HEK293 (cell line): ENCODE measurements at regions not wholly inside any gene's neighbourhood (a gene's known extent, or its start where the extent isn't known, plus 50 kb on each side); places are given as distances from the start of the nearest gene placed in this dataset.

Source experiments
- CTCF ChIA-PET: fragments of 350-600 bp; formaldehyde crosslinking; extraction: SDS; loops from one replicate; lab custom pipeline; 2021; ENCODE audit warnings: antibody characterized with exemption; lab: Yijun Ruan, JAX
- POLR2A ChIA-PET: fragments of 300-600 bp; formaldehyde crosslinking; extraction: SDS; loops from one replicate; lab custom pipeline; 2020; ENCODE audit warnings: antibody characterized with exemption, inconsistent platforms; lab: Yijun Ruan, JAX
- H3K27ac ChIP-seq: fragments of 200-500 bp; sonication (Bioruptor generic); 2 replicates; pipeline ENCODE4 v1.5.1; 2014; ENCODE audit warnings: low read depth, low read length, control low read depth, inconsistent platforms; ENCODE audit errors: extremely low read depth
- H3K36me3 ChIP-seq, 2 experiments: fragments of 200-500 bp in 1 of 2; sonication (Bioruptor generic) in 1 of 2; 1 replicate in 1 of 2; 2 replicates in 1 of 2; pipeline ENCODE4 v1.5.1; 2014 to 2017; ENCODE audit warnings: inconsistent platforms in 2 of 2, low read length in 2 of 2; ENCODE audit not compliant: control insufficient read depth in 2 of 2, insufficient read depth in 1 of 2
- H3K4me1 ChIP-seq: fragments of 200-500 bp; sonication (Bioruptor generic); 2 replicates; pipeline ENCODE4 v1.5.1; 2014; ENCODE audit warnings: mild to moderate bottlenecking, low read length, inconsistent platforms; ENCODE audit not compliant: control insufficient read depth, insufficient read depth
- H3K4me3 ChIP-seq: 2 replicates; pipeline ENCODE4 v1.5.1; 2011; ENCODE audit warnings: low read depth, mild to moderate bottlenecking, control low read depth, low read length, moderate library complexity
- H3K9me3 ChIP-seq: fragments of 200-500 bp; sonication (Bioruptor generic); 2 replicates; pipeline ENCODE4 v1.5.1; 2014; ENCODE audit warnings: low read depth, low read length, inconsistent platforms; ENCODE audit not compliant: control insufficient read depth, insufficient read depth
- IKZF3 ChIP-seq: fragments of 450-650 bp; IDR thresholded peaks from 2 replicates; pipeline ENCODE4 v1.5.0; 2018; ENCODE audit warnings: missing biosample characterization, mild to moderate bottlenecking, missing genetic modification characterization, moderate library complexity
- KLF1 ChIP-seq: fragments of 450-650 bp; formaldehyde crosslinking; IDR thresholded peaks from 2 replicates; pipeline ENCODE4 v1.5.1; 2016; ENCODE audit warnings: missing biosample characterization, missing genetic modification characterization
- MYNN ChIP-seq: fragments of 450-650 bp; formaldehyde crosslinking; IDR thresholded peaks from 2 replicates; pipeline ENCODE4 v1.5.1; 2016; ENCODE audit warnings: missing biosample characterization, missing genetic modification characterization, borderline replicate concordance
- OSR2 ChIP-seq: fragments of 450-650 bp; formaldehyde crosslinking; IDR thresholded peaks from 2 replicates; pipeline ENCODE4 v1.5.1; 2016; ENCODE audit warnings: missing biosample characterization, missing genetic modification characterization
- PRDM1 ChIP-seq: fragments of 450-650 bp; formaldehyde crosslinking; IDR thresholded peaks from 2 replicates; pipeline ENCODE4; 2016; ENCODE audit warnings: missing biosample characterization, missing genetic modification characterization
- SP3 ChIP-seq: fragments of 450-650 bp; formaldehyde crosslinking; IDR thresholded peaks from 2 replicates; pipeline ENCODE4 v1.5.1; 2016; ENCODE audit warnings: missing biosample characterization, missing genetic modification characterization
- ZBTB7A ChIP-seq: fragments of 450-650 bp; formaldehyde crosslinking; IDR thresholded peaks from 2 replicates; pipeline ENCODE4 v1.5.1; 2016; ENCODE audit warnings: low read depth, missing biosample characterization, missing genetic modification characterization
- ZEB2 ChIP-seq: fragments of 450-650 bp; formaldehyde crosslinking; IDR thresholded peaks from 2 replicates; pipeline ENCODE4 v1.5.1; 2016; ENCODE audit warnings: missing biosample characterization, missing genetic modification characterization
- ZFP41 ChIP-seq: fragments of 450-650 bp; formaldehyde crosslinking; IDR thresholded peaks from 2 replicates; pipeline ENCODE4 v1.5.1; 2016; ENCODE audit warnings: missing biosample characterization, missing genetic modification characterization, borderline replicate concordance
- ZIC2 ChIP-seq: fragments of 450-650 bp; formaldehyde crosslinking; IDR thresholded peaks from 2 replicates; pipeline ENCODE4 v1.5.1; 2016; ENCODE audit warnings: missing biosample characterization, missing genetic modification characterization
- ZNF121 ChIP-seq: fragments of 450-650 bp; formaldehyde crosslinking; IDR thresholded peaks from 2 replicates; pipeline ENCODE4 v1.5.1; 2016; ENCODE audit warnings: missing biosample characterization, missing genetic modification characterization
- ZNF146 ChIP-seq: fragments of 450-650 bp; formaldehyde crosslinking; IDR thresholded peaks from 2 replicates; pipeline ENCODE4 v1.5.1; 2016; ENCODE audit warnings: missing biosample characterization, missing genetic modification characterization
- ZNF19 ChIP-seq: fragments of 450-650 bp; formaldehyde crosslinking; IDR thresholded peaks from 2 replicates; pipeline ENCODE4; 2016; ENCODE audit warnings: missing biosample characterization, missing genetic modification characterization, low read depth
- ZNF26 ChIP-seq: fragments of 450-650 bp; formaldehyde crosslinking; IDR thresholded peaks from 2 replicates; pipeline ENCODE4 v1.5.1; 2016; ENCODE audit warnings: missing biosample characterization, missing genetic modification characterization
- ZNF292 ChIP-seq: fragments of 450-650 bp; formaldehyde crosslinking; IDR thresholded peaks from 2 replicates; pipeline ENCODE4 v1.5.1; 2016; ENCODE audit warnings: low read depth, missing biosample characterization, missing genetic modification characterization, borderline replicate concordance
- ZNF394 ChIP-seq: fragments of 450-650 bp; formaldehyde crosslinking; IDR thresholded peaks from 2 replicates; pipeline ENCODE4 v1.5.1; 2016; ENCODE audit warnings: missing biosample characterization, missing genetic modification characterization, mild to moderate bottlenecking, moderate library complexity, borderline replicate concordance
- ZNF548 ChIP-seq: fragments of 450-650 bp; formaldehyde crosslinking; IDR thresholded peaks from 2 replicates; pipeline ENCODE4 v1.5.1; 2016; ENCODE audit warnings: missing biosample characterization, missing genetic modification characterization
- ZNF555 ChIP-seq: fragments of 450-650 bp; formaldehyde crosslinking; conservative IDR thresholded peaks from 2 replicates; pipeline ENCODE4 v1.5.1; 2017; ENCODE audit warnings: missing biosample characterization, mild to moderate bottlenecking, missing genetic modification characterization, inconsistent platforms
- ZNF654 ChIP-seq: fragments of 450-650 bp; formaldehyde crosslinking; IDR thresholded peaks from 2 replicates; pipeline ENCODE4 v1.5.1; 2016; ENCODE audit warnings: low read depth, missing biosample characterization, missing genetic modification characterization
- ZNF701 ChIP-seq: fragments of 450-650 bp; formaldehyde crosslinking; IDR thresholded peaks from 2 replicates; pipeline ENCODE4 v1.5.1; 2016; ENCODE audit warnings: missing biosample characterization, missing genetic modification characterization
- ZNF768 ChIP-seq: fragments of 450-650 bp; formaldehyde crosslinking; IDR thresholded peaks from 2 replicates; pipeline ENCODE4 v1.5.1; 2018; ENCODE audit warnings: missing biosample characterization, mild to moderate bottlenecking, missing genetic modification characterization
- ZSCAN23 ChIP-seq: fragments of 450-650 bp; formaldehyde crosslinking; IDR thresholded peaks from 2 replicates; pipeline ENCODE4 v1.5.1; 2016; ENCODE audit warnings: missing biosample characterization, missing genetic modification characterization
- TF ChIP-seq, protein P1 (sequence below): fragments of 450-650 bp; formaldehyde crosslinking; IDR thresholded peaks from 2 replicates; pipeline ENCODE4 v1.5.1; 2016; ENCODE audit warnings: missing biosample characterization, missing genetic modification characterization, low read depth
- TF ChIP-seq, protein P2 (sequence below): fragments of 450-650 bp; formaldehyde crosslinking; IDR thresholded peaks from 2 replicates; pipeline ENCODE4 v1.5.1; 2016; ENCODE audit warnings: missing biosample characterization, missing genetic modification characterization

- TF ChIP-seq, protein P1, sequence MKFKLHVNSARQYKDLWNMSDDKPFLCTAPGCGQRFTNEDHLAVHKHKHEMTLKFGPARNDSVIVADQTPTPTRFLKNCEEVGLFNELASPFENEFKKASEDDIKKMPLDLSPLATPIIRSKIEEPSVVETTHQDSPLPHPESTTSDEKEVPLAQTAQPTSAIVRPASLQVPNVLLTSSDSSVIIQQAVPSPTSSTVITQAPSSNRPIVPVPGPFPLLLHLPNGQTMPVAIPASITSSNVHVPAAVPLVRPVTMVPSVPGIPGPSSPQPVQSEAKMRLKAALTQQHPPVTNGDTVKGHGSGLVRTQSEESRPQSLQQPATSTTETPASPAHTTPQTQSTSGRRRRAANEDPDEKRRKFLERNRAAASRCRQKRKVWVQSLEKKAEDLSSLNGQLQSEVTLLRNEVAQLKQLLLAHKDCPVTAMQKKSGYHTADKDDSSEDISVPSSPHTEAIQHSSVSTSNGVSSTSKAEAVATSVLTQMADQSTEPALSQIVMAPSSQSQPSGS (tag by site-specific recombination), result no peak
- TF ChIP-seq MYNN (tag by site-specific recombination) (no peak), ZNF768 (tag by site-specific recombination) (no peak), KLF1 (tag by site-specific recombination) (no peak), ZBTB7A (tag by site-specific recombination) (no peak), PRDM1 (no peak), ZNF146 (tag by site-specific recombination) (no peak), OSR2 (tag by site-specific recombination) (no peak)
Measured at GRCh38 chr2:88321449-88322248, 130.8 kb downstream of the FOXI3 start (continued).

DNA sequence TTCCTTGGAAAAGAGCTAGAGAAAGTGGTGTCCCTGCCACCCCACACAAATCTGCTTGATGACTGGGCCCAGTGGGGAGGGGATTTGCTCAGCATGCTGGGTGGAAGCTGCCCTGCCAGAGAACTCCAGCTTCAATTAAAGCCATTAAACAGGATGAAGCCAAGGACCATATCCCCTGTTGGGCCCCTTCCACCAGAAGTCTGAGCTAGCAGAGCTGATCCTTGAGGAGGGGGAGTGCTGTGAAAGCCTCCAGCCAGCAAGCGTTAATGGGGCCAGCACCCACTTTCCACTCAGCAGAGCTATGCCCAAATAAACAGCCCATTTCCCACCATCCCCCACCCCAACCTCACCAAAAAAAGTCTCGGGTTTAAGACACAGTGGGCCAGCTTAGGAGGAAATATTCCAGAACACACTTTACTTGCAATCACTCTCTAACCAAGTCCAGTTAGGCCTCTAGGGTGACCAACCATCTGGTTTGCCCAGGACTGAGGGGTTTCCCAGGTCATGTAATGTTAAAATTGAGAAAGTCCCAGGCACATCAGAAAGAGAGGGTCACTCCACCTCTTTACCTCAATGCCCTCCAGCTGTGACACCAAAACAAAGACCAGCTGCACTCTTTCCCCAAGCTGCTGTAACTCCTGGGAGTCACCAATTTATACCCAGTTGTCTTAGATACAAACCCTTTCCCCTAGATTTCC, 132.3 kb downstream of the FOXI3 start:
- Histone ChIP-seq H3K27ac (no peak overlapping the region), H3K4me3 (no peak overlapping the region), H3K9me3 (no peaks in the 10 kb centered on the region; the same call in 1 of the 2 replicates), H3K4me1 (no peaks in the 10 kb centered on the region), H3K36me3 (no peaks in the 10 kb centered on the region)
- CTCF ChIA-PET, result interaction anchor here (1.0 to 1.3 kb wide), 2 partner anchors 12 to 141 kb away, joined by 3 to 6 read pairs; no protein-coding TSS in a partner anchor
- POLR2A ChIA-PET, result no interaction called here
- TF ChIP-seq ZNF548 (tag by site-specific recombination) (no peak), ZIC2 (tag by site-specific recombination) (0 out of 2 replicates have a peak, but pooled peaks have one; percentile 16), PRDM1 (no peak), ZEB2 (tag by site-specific recombination) (no peak)

- H3K36me3 ChIP-seq, result no peaks in the 10 kb centered on the region
- no peak overlapping the region for H3K27ac ChIP-seq
- TF ChIP-seq ZFP41 (tag by site-specific recombination) (no peak), ZNF26 (tag by site-specific recombination) (no peak), ZNF121 (tag by site-specific recombination) (no peak), ZNF654 (tag by site-specific recombination) (no peak), ZNF292 (no peak), SP3 (tag by site-specific recombination) (no peak), ZNF555 (tag by site-specific recombination) (no peak), PRDM1 (no peak), ZNF394 (tag by site-specific recombination) (no peak), ZSCAN23 (tag by site-specific recombination) (no peak), ZEB2 (tag by site-specific recombination) (no peak), ZNF19 (tag by site-specific recombination) (no peak), IKZF3 (tag by site-specific recombination) (no peak), ZNF701 (tag by site-specific recombination) (no peak)
- TF ChIP-seq, protein P2, sequence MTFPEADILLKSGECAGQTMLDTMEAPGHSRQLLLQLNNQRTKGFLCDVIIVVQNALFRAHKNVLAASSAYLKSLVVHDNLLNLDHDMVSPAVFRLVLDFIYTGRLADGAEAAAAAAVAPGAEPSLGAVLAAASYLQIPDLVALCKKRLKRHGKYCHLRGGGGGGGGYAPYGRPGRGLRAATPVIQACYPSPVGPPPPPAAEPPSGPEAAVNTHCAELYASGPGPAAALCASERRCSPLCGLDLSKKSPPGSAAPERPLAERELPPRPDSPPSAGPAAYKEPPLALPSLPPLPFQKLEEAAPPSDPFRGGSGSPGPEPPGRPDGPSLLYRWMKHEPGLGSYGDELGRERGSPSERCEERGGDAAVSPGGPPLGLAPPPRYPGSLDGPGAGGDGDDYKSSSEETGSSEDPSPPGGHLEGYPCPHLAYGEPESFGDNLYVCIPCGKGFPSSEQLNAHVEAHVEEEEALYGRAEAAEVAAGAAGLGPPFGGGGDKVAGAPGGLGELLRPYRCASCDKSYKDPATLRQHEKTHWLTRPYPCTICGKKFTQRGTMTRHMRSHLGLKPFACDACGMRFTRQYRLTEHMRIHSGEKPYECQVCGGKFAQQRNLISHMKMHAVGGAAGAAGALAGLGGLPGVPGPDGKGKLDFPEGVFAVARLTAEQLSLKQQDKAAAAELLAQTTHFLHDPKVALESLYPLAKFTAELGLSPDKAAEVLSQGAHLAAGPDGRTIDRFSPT (tag by site-specific recombination), result no peak
- ChIA-PET CTCF (no interaction called here), POLR2A (no interaction called here)
- no peak overlapping the region for H3K4me3 ChIP-seq
- no peaks in the 10 kb centered on the region; the same call in 1 of the 2 replicates for H3K9me3 ChIP-seq
- H3K4me1 ChIP-seq, result no peaks in the 10 kb centered on the region
Measured at GRCh38 chr2:88318956-88319330, 133.6 kb downstream of the FOXI3 start.
